HG03060 (cell line): ENCODE measurements at regions not wholly inside any gene's neighbourhood (a gene's known extent, or its start where the extent isn't known, plus 50 kb on each side); places are given as distances from the start of the nearest gene placed in this dataset.
A peak's percentile ranks its signal among the peaks of the same experiment; 100 is the strongest.
"Not testable (repeated sequence)": the region's sequence is repeated elsewhere in the genome, so short reads cannot be mapped to it uniquely, and the experiment has no call there.

ENCODE experiments used
- ATAC-seq: cut with Tn5 transposase; IDR thresholded peaks from one replicate; pipeline ENCODE4 v1.9.1; 2021; ENCODE audit warnings: low read depth, moderate number of reproducible peaks; ENCODE audit not compliant: unreplicated experiment

DNA sequence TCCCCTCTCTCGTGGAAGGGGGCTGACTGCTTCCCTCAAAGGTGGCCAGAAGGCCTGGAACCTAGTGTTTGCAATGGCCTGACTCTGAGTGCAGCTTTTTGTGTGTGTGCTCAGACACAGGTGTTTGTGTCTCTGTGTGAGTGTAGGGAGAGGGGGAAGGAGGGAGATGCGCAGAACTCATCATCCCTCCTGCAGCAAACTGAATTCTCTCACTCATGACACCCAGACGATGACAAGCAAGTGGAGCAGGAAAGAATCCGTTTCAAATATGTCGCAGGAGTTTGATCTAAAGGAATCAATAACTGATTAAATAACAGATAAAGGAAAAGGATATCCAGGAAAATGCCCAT is 101.4 kb downstream of the TNFAIP3 start:
- ATAC-seq, result no peak

DNA sequence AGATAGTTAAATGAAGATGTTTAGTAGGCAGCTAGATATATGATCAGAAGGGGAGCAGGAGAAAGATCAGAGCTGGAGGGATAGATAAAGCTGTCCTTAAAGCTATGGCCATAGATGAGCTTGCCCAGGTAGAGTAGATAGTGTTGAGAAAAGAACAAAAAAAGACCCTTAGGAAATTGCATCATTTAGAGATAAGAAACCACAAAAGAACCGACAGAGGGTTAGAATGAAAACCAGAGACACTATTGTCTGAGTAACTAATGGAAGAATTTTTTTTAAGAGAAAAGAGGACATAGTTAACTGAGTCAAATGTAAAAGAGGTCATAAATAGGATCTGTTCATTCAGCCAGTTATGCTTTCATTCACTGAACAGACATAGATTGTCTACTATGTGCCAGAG is 101.8 kb downstream of the TNFAIP3 start:
- no peak for ATAC-seq

DNA sequence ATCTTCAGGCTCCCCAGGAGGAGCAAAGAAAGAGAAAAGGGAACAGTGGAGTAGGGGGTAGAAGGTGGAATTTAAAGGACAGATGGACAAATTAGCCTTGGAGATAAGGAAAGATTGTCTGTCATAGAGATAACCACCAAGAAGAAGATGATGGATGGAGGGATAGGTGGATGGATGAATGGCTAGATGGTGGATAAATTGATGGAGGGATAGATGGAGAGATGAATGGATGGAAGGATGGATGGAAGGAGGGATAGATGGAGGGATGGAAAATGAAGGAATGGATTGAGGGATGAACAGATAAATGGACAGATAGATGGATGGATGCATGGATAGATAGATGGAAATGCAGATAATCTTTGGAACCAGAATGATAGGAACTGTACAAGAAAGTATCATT is 102.8 kb downstream of the TNFAIP3 start:
- ATAC-seq, result no peak

DNA sequence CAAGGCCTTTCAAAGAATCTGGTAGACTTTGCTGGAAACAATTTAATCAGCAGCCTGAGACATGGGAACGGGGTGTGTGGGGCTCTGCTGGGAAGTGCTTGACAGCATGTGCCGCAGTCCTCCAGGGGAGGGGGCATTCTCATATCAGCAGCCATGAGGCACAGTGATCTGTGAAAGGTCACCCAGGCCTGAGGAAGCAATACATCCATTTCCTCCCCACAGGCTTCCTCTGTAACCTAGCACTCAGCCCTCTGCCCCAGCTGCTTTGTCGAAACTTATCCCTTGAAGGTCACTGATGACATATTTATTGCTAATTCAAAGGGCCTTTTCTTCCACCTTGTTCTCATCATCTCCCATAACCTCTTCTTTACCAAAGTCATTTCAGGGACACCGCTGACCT is 103.3 kb downstream of the TNFAIP3 start:
- no peak for ATAC-seq

DNA sequence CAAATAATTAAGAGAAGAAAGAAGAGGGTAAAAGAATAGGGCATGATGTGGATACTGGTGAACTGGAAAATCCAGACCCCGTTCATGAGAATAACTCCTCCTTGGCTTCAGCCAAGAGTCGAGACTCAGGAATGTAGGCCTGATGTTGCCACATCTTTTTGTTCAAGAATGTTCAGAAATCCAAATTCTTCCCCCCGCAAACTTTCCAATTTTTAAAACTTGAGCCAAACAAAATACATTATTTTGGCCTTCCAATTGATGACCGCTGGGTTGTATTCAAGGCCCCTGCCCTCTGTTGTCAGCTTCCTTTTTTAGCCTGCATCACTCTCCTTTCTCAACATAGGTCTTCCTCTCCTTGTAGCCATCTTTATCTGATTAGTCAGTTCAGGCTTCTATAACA is 106.1 kb downstream of the TNFAIP3 start:
- no peak for ATAC-seq

DNA sequence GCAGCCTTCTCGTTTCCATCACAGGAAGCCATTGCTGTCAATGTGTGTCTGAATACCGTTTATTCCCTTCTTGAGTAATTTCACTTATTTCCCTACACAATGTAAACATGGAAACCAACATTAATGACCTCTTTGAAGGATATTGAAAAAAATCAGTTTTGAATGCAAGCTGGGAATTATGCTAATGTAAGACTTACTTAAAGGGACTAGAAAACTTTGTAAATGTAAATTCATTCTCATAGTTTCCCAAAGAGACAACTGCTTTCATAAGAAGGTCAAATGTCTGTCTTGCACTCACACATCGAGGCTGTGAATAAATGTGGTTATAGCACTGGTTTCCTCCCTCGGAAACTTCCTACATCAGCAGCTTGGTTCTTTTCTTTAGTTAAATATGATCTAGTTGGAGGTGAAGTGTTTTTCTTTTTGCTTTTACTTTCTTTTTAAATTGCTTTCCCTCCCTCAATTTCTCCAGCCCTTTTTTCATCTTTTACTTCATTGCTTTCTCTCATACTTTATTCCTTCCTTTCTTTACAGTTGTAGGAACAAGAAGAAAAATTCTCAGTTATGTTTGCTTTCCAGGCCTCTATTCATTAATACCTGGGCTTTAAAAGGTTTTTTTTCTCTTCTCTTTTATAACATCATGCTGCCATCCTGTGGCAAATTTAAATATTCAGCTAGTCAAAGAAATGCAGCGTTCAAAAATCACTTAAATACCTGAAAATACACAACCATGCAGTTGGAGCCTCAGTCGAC is 108.3 kb downstream of the TNFAIP3 start:
- no peak for ATAC-seq

DNA sequence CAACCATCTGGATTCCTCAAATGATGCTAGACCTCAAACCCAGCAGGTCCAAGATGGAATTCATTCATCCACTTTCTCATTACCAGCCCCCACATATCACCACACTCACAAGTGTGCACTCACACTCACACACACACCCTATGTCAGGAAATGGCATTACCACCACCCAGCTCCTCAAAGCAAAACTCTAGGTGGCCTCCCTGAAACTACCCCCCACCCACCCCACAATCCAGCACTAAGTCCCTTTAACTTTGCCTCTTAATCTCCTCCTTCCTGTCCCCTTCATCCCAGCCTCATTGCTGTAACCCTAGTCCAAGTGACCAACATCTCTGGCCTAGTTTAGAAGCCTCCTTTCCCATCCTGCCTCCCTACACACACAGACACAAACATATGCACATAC is 109.4 kb downstream of the TNFAIP3 start:
- no peak for ATAC-seq

DNA sequence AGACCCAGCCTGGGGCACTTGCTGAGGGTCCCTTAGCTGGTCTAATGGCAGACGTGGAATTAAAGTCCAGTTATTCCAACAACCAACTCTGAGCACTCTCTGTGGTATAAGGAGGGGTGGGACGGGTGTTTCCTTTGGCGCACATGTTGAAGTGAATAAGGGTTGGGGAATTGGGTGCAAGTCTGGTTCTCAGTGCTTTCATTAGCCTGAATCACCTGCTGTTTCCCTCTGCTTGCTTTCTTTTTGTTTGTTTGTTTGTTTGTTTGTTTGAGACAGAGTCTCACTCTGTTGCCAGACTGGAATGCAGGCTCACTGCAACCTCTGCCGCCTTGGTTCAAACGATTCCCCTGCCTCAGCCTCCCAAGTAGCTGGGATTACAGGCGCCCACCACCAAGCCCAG is 110.1 kb downstream of the TNFAIP3 start:
- no peak for ATAC-seq

DNA sequence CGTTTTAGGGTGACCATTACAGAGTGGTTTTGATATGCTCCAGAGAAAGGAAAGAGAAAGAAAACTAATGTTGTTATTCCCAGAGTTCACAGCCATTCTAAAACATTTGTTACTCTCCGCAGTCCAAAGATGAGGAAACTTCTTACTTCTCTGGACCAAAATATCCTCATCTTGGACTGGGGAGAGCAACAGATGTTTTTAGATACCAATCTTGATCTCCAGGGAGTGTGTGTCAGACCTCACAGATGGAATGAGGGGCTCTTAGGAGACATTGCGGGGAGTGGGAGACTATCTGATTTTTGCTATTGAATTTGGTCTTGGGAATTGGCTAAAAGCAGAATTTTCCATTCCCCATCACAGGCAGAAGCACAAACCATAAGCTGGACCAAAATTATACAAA is 110.8 kb downstream of the TNFAIP3 start:
- no peak for ATAC-seq

DNA sequence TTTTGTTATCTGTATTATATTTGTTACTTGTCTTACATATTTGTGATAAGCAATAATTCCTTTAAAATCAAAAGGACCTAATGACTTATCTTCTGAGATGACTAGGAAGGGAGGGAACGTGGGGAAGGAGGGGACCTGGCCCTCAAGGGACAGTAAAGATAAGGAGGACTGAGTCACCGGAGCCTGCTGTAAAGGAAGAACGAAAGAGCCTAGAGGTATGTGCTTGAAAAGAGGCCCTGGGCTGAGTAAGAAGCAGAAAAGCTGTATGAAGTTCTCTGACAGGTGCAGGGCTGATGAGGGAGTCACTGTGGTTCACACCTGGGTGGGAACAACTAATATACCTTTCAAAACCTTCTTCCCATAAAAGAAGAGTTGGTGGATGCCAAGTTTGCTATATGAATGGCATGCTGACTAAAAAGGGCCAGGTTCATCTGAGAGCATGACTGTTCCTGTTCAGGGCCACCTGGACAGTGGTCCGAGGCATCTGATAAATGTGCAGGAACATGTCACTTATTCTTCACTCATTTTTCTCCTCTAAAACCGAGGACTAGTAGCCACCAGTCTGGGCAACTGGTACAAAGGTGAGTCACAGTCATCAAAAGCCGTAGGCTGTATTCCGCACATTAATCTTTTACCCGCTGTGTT is 111.3 kb downstream of the TNFAIP3 start:
- ATAC-seq, result peak; percentile 41

DNA sequence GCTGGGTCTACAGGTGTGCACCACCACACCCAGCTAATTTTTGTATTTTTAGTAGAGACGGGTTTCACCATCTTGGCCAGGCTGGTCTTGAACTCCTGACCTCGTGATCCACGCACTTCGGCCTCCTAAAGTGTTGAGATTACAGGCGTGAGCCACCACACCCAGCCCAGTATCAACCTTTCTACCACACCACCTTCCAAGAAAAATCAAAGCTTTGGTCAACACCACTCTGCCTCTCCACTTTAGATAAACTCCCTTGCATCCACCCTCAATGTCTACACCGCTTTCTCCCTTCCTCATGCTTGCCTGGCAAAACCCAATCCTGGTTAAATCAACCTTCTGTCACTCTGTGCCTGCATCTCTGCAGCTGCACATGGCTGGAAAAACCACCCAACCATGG is 112.2 kb downstream of the TNFAIP3 start:
- not testable (repeated sequence) for ATAC-seq

DNA sequence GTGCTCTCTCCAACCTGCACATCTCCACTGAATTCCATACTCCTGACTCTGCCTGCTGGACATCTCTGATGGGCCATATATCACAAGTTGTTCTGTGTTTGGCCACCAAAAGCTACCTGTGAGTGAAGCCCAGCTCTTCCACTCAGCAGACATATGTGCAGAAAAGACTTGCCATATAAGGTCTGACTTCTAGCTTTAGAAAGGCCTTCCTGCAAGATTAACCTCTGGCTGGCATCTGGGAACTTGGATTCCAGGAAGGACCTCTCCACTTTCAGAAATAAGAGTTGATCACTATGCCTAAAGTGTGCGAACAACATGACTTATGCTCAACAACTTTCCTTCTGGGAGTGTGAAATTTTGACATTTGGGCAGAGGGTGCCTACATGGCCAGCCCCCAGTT is 113.7 kb downstream of the TNFAIP3 start:
- no peak for ATAC-seq

DNA sequence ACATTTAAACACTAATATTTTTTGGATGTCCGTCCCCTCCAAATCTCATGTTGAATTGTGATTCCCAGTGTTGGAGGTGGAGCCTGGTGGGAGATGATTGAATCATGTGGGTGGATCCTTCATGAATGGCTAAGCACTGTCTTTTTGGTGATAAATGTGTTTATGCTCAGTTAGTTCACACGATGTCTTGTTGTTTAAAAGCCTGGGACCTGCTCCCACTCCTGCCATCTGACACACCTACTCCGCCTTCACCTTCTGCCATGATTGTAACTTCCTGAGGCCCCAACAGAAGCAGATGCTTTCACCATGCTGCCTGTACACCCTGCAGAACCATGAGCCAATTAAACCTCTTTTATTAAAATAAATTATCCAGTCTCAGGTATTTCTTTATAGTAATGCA is 114.7 kb downstream of the TNFAIP3 start:
- no peak for ATAC-seq

DNA sequence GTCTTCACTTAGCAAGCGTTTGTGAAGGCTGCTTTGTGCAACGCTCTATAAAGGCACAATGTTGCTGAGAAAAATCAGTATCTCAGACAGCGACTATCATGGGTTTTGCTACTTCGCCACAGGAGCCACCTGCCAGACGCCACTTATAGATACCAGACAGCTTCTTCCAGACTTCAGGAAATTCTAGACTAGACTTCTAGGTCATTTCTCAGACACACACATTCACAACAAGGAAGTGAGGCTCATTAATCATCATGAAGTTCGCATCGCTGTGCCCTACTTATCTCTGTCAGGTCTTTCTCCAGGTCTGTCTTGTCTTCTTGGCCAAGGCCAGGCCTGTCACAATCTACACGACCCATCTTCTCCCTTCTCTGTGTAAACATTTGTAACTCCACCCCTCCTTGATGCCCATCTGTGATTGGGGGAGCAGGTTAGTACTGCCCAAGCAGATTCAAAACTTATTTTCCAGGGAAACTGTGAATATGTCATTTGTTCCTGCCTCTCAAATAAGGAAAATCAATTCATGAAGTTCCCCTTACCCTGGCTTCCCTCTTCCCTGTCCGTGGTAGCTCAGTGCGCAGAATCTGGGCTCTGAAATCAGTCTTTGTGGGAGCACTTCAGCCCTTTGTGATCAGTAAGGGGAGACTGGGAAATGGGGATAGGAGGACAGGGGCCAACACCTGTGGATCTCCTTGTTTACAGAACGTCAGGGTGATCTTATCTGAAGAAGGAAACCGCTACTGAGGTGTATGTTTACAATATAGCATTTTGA is 115.5 kb downstream of the TNFAIP3 start:
- no peak for ATAC-seq

DNA sequence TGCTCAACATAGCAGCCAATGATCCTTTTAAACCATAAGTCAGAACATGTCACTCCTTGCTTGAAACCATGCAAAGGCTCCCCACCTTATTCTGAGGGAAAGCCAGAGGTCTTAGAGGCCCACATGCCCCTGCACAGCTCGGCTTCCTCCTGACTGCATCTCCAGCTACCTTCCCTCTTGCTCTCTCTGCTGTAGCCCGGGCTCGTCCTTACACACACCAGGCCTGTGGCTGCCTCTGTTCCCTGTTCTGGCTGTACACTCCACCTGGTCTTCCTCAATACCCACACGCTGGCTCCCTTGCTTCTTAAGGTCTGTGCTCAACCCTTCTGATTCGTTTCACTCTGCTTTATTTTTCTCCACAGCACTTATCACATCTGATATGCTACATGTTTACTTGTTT is 116.2 kb downstream of the TNFAIP3 start:
- no peak for ATAC-seq

DNA sequence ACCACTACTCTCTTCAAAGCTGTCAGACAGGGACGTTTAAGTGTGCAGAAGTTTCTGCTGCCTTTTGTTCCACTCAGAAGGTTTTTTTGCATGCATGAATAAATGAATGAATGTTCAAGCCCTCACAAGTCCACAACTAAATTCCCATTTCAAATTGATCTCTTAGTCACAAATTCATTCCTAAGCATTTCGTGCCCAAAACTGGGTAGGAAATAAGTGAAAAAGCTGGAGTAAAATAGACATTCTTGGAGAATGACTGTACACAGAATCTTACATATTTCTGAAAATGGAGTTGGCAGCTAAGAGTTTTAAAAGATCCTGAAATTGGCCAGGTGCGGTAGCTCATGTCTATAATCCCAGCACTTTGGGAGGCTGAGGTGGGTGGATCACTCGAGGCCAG is 117.6 kb downstream of the PERP start:
- no peak for ATAC-seq

DNA sequence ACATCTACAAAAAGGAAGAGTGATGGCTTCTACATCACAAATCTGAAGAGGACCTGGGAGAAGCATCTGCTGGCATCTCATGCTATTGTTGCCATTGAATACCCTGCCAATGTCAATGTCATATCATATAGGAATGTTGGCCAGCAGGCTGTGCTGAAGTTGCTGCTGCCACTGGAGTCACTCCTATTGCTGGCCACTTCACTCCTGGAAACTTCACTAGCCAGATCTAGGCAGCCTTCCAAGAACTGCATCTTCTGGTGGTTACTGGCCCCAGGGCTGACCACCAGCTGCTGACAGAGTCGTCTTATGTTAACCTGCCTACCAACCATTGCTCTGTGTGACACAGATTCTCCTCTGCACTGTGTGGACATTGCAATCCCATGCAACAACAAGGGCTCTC is 111.8 kb downstream of the PERP start:
- ATAC-seq, result no peak

DNA sequence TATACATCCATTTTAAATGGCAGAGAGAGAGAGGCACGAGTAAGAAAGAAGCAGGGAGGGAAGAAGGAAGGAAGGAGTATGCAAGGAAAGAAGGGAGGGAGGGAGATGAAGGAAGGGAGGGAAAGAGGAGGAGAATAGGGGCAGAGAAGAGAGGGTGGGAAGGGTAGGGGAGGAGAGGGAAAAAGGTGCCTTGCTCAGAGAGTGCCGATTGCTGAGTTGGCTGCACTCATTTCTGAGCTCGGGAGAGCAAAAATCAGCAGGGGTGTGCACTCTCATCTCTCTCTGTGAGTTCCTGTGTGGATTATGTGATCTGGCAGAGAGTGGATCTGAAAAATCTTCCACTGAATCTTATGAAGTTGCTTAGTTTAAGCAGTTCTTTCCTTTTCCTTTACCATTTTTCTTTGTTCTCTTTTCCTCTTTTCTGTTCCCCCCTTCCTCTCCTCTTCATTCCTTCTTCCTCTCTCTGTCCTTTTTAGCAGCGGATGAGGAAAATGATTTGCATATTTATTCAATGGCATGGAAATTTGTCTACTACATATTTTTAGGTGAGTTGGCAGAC is 108.7 kb downstream of the PERP start:
- ATAC-seq, result no peak

DNA sequence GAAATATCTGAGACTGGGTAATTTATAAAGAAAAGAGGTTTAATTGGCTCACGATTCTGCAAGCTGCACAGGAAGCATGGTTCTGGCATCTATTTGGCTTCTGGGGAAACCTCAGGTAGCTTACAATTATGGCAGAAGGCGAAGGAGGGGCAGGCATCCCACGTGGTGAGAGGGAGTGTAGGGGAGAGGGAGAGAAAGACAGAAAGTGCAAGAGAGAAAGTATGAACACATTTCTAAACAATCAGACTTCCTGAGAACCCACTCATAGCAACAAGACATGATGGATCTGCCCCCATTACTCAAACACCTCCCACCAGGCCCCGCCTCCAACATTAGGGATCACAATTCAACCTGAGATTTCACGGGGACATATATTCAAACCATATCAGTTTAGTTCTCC is 107.4 kb downstream of the PERP start:
- no peak for ATAC-seq

DNA sequence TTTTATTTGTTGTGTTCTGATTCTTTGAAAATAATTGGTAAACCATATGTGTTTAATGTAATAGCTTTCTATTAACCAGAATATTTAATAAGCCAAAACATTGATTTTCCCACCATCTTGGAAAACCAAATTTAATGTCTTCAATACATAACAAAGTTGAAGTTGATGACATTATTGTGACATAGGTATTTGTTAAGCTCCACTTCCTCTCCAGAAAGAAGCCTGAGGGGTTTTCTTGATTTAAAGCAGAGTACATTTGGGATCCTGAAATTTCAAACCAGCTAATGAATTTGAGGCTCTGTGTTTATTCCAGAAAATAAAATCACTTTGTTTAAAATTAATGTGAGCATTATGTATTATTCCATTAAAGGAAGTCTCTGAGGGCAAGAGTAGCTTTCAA is 106.3 kb downstream of the PERP start:
- ATAC-seq, result no peak

DNA sequence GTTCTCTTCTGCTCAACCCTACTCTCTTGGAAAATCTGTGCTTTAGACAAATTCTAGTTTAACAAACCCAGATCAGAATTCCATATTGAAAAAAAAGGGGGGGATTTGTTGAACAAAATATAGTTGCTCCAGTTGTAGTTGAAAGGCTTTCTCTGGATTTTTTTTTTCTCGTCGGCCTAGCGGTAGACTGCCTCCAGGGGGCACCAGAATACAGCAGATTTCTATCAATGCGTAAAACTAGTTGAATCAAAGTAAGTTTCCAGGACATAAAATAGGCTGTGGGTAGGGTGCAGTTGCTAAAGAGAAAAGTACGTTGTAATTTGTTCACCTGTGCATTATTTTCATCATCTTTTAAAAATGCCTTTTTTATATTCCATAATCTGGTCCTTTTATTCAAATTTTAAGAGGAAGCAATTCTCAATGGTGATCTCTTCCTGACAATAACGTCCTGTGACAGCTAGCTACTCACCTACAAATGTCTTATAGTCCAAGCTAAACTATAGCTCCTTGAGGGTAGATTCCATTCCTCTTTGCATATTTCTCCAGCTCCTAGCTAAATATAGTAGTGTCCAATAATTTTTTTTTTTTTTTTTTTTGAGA is 105.4 kb downstream of the PERP start:
- no peak for ATAC-seq
